PFSK-1 (cell line): ENCODE measurements at regions not wholly inside any gene's neighbourhood (a gene's known extent, or its start where the extent isn't known, plus 50 kb on each side); places are given as distances from the start of the nearest gene placed in this dataset.

Experiments used
- FOXP2 ChIP-seq: optimal IDR thresholded peaks from 2 replicates; pipeline ENCODE3; 2011; ENCODE audit warnings: borderline replicate concordance, control low read depth, inconsistent platforms; ENCODE audit not compliant: insufficient read depth; ENCODE audit errors: extremely low read length, extremely low read depth
- POLR2AphosphoS5 ChIP-seq: IDR thresholded peaks from 2 replicates; pipeline ENCODE4 v1.6.1; 2012; ENCODE audit warnings: low read depth, mild to moderate bottlenecking, control low read depth, low read length, moderate library complexity
- REST ChIP-seq, 2 experiments: IDR thresholded peaks; 2 replicates each; pipeline versions ENCODE4 v1.6.1 to v1.8.0; 2011 to 2012; ENCODE audit warnings: low read depth in 2 of 2, low read length in 2 of 2, control low read depth in 1 of 2, inconsistent platforms in 1 of 2, mild to moderate bottlenecking in 1 of 2, moderate library complexity in 1 of 2; ENCODE audit not compliant: insufficient read depth in 1 of 2
- SIN3A ChIP-seq: IDR thresholded peaks from 2 replicates; pipeline ENCODE4 v1.6.1; 2012; ENCODE audit warnings: mild to moderate bottlenecking, low read length, moderate library complexity, borderline replicate concordance; ENCODE audit not compliant: insufficient read depth
- TAF1 ChIP-seq: IDR thresholded peaks from 2 replicates; pipeline ENCODE4 v1.6.1; 2012; ENCODE audit warnings: low read length, control low read depth, borderline replicate concordance; ENCODE audit not compliant: insufficient read depth

- no peak for TF ChIP-seq FOXP2
Measured at GRCh38 chr22:47417699-47418098, 655.2 kb downstream of the TBC1D22A start.

- no peak for TF ChIP-seq FOXP2
- TF ChIP-seq REST (IDR thresholded peaks at IDR 0.05; ENCODE audit: insufficient read depth in 1 of 2, low read depth in 2 of 2, low read length in 2 of 2): no peak
- TF ChIP-seq POLR2AphosphoS5: no peak
- TF ChIP-seq TAF1: no peak
- no peak for TF ChIP-seq SIN3A
Measured at GRCh38 chr22:47411006-47411405, 648.6 kb downstream of the TBC1D22A start.

- TF ChIP-seq TAF1 (no peak), SIN3A (no peak), REST (IDR thresholded peaks at IDR 0.05; ENCODE audit: insufficient read depth in 1 of 2, low read depth in 2 of 2, low read length in 2 of 2) (no peak), FOXP2 (no peak), POLR2AphosphoS5 (no peak)
Measured at GRCh38 chr22:47409539-47410275, 647.3 kb downstream of the TBC1D22A start.

DNA sequence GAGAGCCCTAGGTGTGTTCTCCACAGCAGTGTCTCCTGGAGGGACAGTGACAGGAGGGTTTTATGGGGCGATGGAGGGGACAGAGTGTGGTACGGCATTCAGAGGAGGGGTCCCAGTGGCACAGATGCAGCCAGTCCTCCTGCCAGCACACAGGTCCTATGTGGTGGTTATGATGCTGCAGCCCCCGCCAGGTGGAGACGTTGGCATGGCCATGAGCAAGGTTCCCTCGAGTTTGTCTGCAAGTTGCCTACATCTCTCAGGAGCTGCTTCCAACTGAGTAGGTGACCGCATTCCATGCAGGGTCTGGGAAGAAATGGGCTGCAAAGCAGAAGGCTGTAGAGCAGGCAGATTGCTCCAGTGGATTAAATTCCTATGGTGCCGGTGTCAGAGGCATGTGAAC, 646.0 kb downstream of the TBC1D22A start:
- TF ChIP-seq TAF1 (no peak), FOXP2 (no peak), REST (IDR thresholded peaks at IDR 0.05; ENCODE audit: insufficient read depth in 1 of 2, low read depth in 2 of 2, low read length in 2 of 2) (no peak), SIN3A (no peak), POLR2AphosphoS5 (no peak)

DNA sequence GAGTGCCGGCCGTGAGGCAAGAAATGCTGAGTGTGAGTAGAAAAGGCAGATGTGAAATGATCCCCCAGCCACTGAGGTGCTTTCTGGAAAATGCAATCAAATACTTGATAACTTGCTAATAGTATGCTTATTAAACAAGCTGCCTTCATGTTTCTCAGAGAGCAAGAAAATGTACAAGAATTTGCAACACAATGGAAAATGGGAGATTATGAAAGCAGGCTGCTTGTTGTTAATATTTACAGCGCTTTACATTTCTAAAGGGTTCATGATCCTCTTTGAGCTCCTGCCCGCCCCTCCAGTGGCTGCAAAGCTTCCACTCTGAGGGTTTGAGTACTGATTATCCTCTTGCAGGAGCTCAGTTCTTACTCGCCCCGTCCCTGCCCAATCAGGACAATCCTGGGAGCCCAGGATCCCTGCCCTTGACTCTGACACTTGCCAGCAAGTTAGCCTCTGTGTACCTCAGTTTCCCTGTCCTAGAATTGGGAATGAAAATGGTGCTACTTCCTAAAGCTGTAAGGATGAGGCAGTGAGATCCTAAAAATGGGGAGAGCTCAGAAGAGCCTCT, 645.1 kb downstream of the TBC1D22A start:
- TF ChIP-seq FOXP2: no peak
- TF ChIP-seq SIN3A: no peak
- TF ChIP-seq POLR2AphosphoS5: no peak
- TF ChIP-seq TAF1: no peak
- no peak for TF ChIP-seq REST (IDR thresholded peaks at IDR 0.05; ENCODE audit: insufficient read depth in 1 of 2, low read depth in 2 of 2, low read length in 2 of 2)
